Breast epithelium (tissue), 4 donors: ENCODE measurements at regions not wholly inside any gene's neighbourhood (a gene's known extent, or its start where the extent isn't known, plus 50 kb on each side); places are given as distances from the start of the nearest gene placed in this dataset.

Source experiments
- DNase-seq, 2 donors: peaks; one replicate each; pipeline ENCODE4 v3.0.0-alpha.2; 2019; ENCODE audit warnings: low spot score in 2 of 2
- H3K27ac ChIP-seq, 2 donors: fragments of 200-600 bp; sonication (generic) in 1 of 2; one replicate each; pipeline ENCODE4 v1.5.1; 2016 to 2019; ENCODE audit warnings: mild to moderate bottlenecking in 1 of 2
- H3K27me3 ChIP-seq, 2 donors: fragments of 200-600 bp; sonication (generic) in 1 of 2; one replicate each; pipeline versions ENCODE4 v1.5.1 to v1.6.0; 2017 to 2019; ENCODE audit warnings: control low read depth in 1 of 2, mild to moderate bottlenecking in 1 of 2
- H3K36me3 ChIP-seq: fragments of 200-600 bp; one replicate; pipeline ENCODE4 v1.5.1; 2019
- H3K4me1 ChIP-seq, 2 donors: fragments of 200-600 bp; sonication (generic); one replicate each; pipeline ENCODE4 v1.5.1; 2016 to 2019; ENCODE audit warnings: control low read depth in 1 of 2
- H3K4me3 ChIP-seq, 3 donors: fragments of 200-600 bp; sonication (generic); 1 replicate in 2 of 3; 2 replicates in 1 of 3; pipeline ENCODE4 v1.5.1; 2016 to 2019; ENCODE audit warnings: mild to moderate bottlenecking in 3 of 3, moderate library complexity in 2 of 3
- H3K9me3 ChIP-seq, 2 donors: fragments of 200-600 bp; sonication (generic) in 1 of 2; one replicate each; pipeline ENCODE4 v1.5.1; 2016 to 2019; ENCODE audit warnings: control low read depth in 1 of 2
- CTCF ChIP-seq, 3 donors: fragments of 450-650 bp; IDR thresholded peaks; one replicate each; pipeline ENCODE4 v1.5.1; 2016 to 2017; ENCODE audit warnings: antibody characterized with exemption in 3 of 3, mild to moderate bottlenecking in 3 of 3, moderate library complexity in 3 of 3
- POLR2A ChIP-seq: fragments of 450-650 bp; IDR thresholded peaks from one replicate; pipeline ENCODE4 v1.6.1; 2016; ENCODE audit warnings: antibody characterized with exemption, mild to moderate bottlenecking, moderate library complexity
- POLR2AphosphoS5 ChIP-seq, 3 donors: sonication (generic); formaldehyde crosslinking; IDR thresholded peaks; one replicate each; pipeline ENCODE4 v1.6.1; 2017; ENCODE audit warnings: antibody characterized with exemption in 3 of 3
- intact Hi-C: fragments of 100-400 bp; cut with DNase I; formaldehyde crosslinking; loops from one replicate; pipeline ENCODE4 v1.15.1; 2023; ENCODE audit warnings: low total_unique reads

DNA sequence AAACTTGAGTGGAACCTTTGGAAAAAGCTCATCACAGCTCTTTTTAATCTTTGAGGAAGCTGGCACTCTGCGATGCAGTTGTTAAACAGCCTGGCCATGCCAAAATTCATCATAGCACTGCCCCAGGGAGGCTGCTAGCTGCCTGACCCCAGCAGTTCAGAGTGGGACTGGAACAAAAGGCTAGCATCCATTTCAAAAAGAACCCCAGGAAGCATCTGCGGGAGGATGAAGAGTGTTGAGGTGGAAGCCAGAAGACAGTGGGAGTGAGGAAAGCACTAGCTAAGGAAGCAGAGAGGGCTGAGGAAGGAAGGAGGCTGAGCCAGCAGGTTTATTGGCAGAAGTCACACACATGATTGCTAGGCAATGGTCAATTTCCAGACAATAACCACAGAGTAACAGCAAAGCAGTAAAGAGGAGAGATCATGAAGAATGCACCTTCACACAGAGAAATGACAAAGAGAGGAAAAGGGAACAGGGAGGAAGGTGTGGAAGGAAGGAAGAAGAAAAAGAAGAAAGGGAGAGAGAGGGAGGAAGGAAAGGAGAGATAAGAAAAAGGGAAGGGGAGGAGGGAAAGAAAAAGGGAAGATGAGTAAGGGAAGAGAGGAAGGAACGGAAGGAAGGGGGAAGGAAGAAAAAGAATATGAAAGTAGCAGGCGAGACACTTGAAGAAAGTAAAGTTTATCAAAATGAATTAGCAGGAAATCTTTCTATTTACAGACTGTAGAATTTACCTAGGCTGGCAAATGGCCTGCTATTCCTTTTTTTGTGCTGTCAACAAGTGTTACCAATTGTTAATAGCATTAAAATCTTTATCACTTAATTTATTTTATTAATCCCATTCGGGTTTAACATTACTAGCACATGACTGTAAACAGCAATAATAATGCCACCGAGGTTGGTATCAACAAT, 270.0 kb upstream of the PSMD7 start:
- Histone ChIP-seq H3K27ac (no peak overlapping the region), H3K4me1 (no peaks in the 10 kb centered on the region), H3K9me3 (no peaks in the 10 kb centered on the region), H3K4me3 (no peak overlapping the region), H3K36me3 (no peaks in the 10 kb centered on the region), H3K27me3 (peaks cover 0 to 4% of the 10 kb centered on the region in 2 donors)
- DNase-seq = no peak
- TF ChIP-seq CTCF (IDR thresholded peaks at IDR 0.05) = no peak
- TF ChIP-seq POLR2A = no peak
- no peak for TF ChIP-seq POLR2AphosphoS5 (IDR thresholded peaks at IDR 0.05)
- intact Hi-C loops = no loop called here

DNA sequence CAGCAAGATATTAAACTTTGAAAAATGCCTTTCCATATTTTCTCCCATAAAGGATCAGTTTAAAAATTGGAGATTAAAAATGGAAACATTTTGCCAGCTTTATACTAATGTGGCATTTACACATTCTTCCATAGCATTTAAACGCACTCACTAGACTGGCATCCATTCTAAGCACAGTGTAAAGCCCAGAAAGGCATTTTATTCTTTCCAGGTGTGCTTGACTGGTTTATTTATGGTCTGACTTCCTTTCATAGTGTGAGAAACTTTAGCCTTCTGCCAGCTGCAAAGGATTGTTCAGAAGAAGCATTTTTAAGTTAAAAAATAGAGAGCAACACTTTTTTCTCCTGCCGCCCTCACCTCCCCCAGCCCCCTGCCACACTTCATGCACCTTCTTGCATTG, 271.7 kb upstream of the PSMD7 start:
- intact Hi-C loops = no loop called here
- Histone ChIP-seq H3K4me1 (no peaks in the 10 kb centered on the region), H3K9me3 (no peaks in the 10 kb centered on the region), H3K27ac (no peak overlapping the region), H3K27me3 (peaks cover 0 to 4% of the 10 kb centered on the region in 2 donors), H3K36me3 (no peaks in the 10 kb centered on the region), H3K4me3 (no peak overlapping the region)
- TF ChIP-seq CTCF (IDR thresholded peaks at IDR 0.05) (no peak), POLR2A (no peak), POLR2AphosphoS5 (IDR thresholded peaks at IDR 0.05) (no peak)
- no peak for DNase-seq

- TF ChIP-seq POLR2AphosphoS5 (IDR thresholded peaks at IDR 0.05) (no peak), POLR2A (no peak), CTCF (IDR thresholded peaks at IDR 0.05) (no peak)
- DNase-seq = no peak
- intact Hi-C loops = no loop called here
- no peaks in the 10 kb centered on the region for H3K9me3 ChIP-seq
- no peak overlapping the region for H3K27ac ChIP-seq
- H3K36me3 ChIP-seq = no peaks in the 10 kb centered on the region
- peaks cover 0 to 3% of the 10 kb centered on the region in 2 donors for H3K27me3 ChIP-seq
- no peak overlapping the region for H3K4me3 ChIP-seq
- H3K4me1 ChIP-seq = no peaks in the 10 kb centered on the region
These were observed 276.4 kb upstream of the PSMD7 start for GRCh38 chr16:74020095-74020670.

- DNase-seq = no peak
- Histone ChIP-seq H3K27ac (no peak overlapping the region), H3K4me1 (no peaks in the 10 kb centered on the region), H3K36me3 (no peaks in the 10 kb centered on the region), H3K9me3 (no peaks in the 10 kb centered on the region), H3K27me3 (no peaks in the 10 kb centered on the region), H3K4me3 (no peak overlapping the region)
- TF ChIP-seq CTCF (IDR thresholded peaks at IDR 0.05) = no peak
- no peak for TF ChIP-seq POLR2AphosphoS5 (IDR thresholded peaks at IDR 0.05)
- no peak for TF ChIP-seq POLR2A
- intact Hi-C loops = no loop called here
These were observed 277.0 kb upstream of the PSMD7 start for GRCh38 chr16:74019612-74020011.

GRCh38 chr16:74015953-74016352, 280.7 kb upstream of the PSMD7 start:
- H3K27me3 ChIP-seq = no peaks in the 10 kb centered on the region
- H3K4me3 ChIP-seq = no peak overlapping the region
- no peaks in the 10 kb centered on the region for H3K36me3 ChIP-seq
- no peaks in the 10 kb centered on the region for H3K9me3 ChIP-seq
- no peaks in the 10 kb centered on the region for H3K4me1 ChIP-seq
- DNase-seq = no peak
- H3K27ac ChIP-seq = no peak overlapping the region
- TF ChIP-seq POLR2A = no peak
- TF ChIP-seq CTCF (IDR thresholded peaks at IDR 0.05) = no peak
- no peak for TF ChIP-seq POLR2AphosphoS5 (IDR thresholded peaks at IDR 0.05)
- intact Hi-C loops = no loop called here
